ENCODE measurements at regions not wholly inside any gene's neighbourhood (a gene's known extent, or its start where the extent isn't known, plus 50 kb on each side); places are given as distances from the start of the nearest gene placed in this dataset.

- no peak for DNase-seq (ENCODE audit: low read depth in 2 of 3, low spot score in 1 of 3)
Observed at GRCh38 chr10:89887406-89887805, 186.0 kb downstream of the KIF20B start.

GRCh38 chr10:89887830-89888229 is 186.4 kb downstream of the KIF20B start:
- no peak for DNase-seq (ENCODE audit: low read depth in 2 of 3, low spot score in 1 of 3)

- no peak for DNase-seq (ENCODE audit: low read depth in 2 of 3, low spot score in 1 of 3)
Observed at GRCh38 chr10:89888321-89889070, 187.1 kb downstream of the KIF20B start.

- DNase-seq (ENCODE audit: low read depth in 2 of 3, low spot score in 1 of 3): no peak
Observed at GRCh38 chr10:89889606-89890005, 188.2 kb downstream of the KIF20B start.

GRCh38 chr10:89891006-89891535 is 189.7 kb downstream of the KIF20B start:
- no peak for DNase-seq (ENCODE audit: low read depth in 2 of 3, low spot score in 1 of 3)

GRCh38 chr10:89894051-89894450 is 192.7 kb downstream of the KIF20B start:
- no peak for DNase-seq (ENCODE audit: low read depth in 2 of 3, low spot score in 1 of 3)

- no peak for DNase-seq (ENCODE audit: low read depth in 2 of 3, low spot score in 1 of 3)
Observed at GRCh38 chr10:89900554-89900953, 199.2 kb downstream of the KIF20B start.

GRCh38 chr10:89901895-89902294 is 200.5 kb downstream of the KIF20B start:
- DNase-seq (ENCODE audit: low read depth in 2 of 3, low spot score in 1 of 3): no peak

GRCh38 chr10:89904755-89905154 is 203.4 kb downstream of the KIF20B start:
- DNase-seq (ENCODE audit: low read depth in 2 of 3, low spot score in 1 of 3): no peak

- DNase-seq (ENCODE audit: low read depth in 2 of 3, low spot score in 1 of 3): no peak
Observed at GRCh38 chr10:89909752-89910151, 208.4 kb downstream of the KIF20B start.

- no peak for DNase-seq (ENCODE audit: low read depth in 2 of 3, low spot score in 1 of 3)
Observed at GRCh38 chr10:89915021-89915420, 213.6 kb downstream of the KIF20B start.

GRCh38 chr10:89915968-89916367 is 214.6 kb downstream of the KIF20B start:
- no peak for DNase-seq (ENCODE audit: low read depth in 2 of 3, low spot score in 1 of 3)

GRCh38 chr10:89916468-89917215 is 215.3 kb downstream of the KIF20B start:
- DNase-seq (ENCODE audit: low read depth in 2 of 3, low spot score in 1 of 3): no peak

GRCh38 chr10:89921403-89921802 is 220.0 kb downstream of the KIF20B start:
- no peak for DNase-seq (ENCODE audit: low read depth in 2 of 3, low spot score in 1 of 3)

GRCh38 chr10:89923661-89924060 is 222.3 kb downstream of the KIF20B start:
- DNase-seq (ENCODE audit: low read depth in 2 of 3, low spot score in 1 of 3): no peak

GRCh38 chr10:89924261-89924660 is 222.9 kb downstream of the KIF20B start:
- no peak for DNase-seq (ENCODE audit: low read depth in 2 of 3, low spot score in 1 of 3)

GRCh38 chr10:89926736-89927135 is 225.3 kb downstream of the KIF20B start:
- DNase-seq (ENCODE audit: low read depth in 2 of 3, low spot score in 1 of 3): no peak

GRCh38 chr10:89929282-89930026 is 228.1 kb downstream of the KIF20B start:
- DNase-seq (ENCODE audit: low read depth in 2 of 3, low spot score in 1 of 3): no peak

GRCh38 chr10:89937494-89937893 is 236.1 kb downstream of the KIF20B start:
- no peak for DNase-seq (ENCODE audit: low read depth in 2 of 3, low spot score in 1 of 3)

GRCh38 chr10:89940076-89940475 is 238.7 kb downstream of the KIF20B start:
- no peak for DNase-seq (ENCODE audit: low read depth in 2 of 3, low spot score in 1 of 3)

- no peak for DNase-seq (ENCODE audit: low read depth in 2 of 3, low spot score in 1 of 3)
Observed at GRCh38 chr10:89942217-89942616, 240.8 kb downstream of the KIF20B start.

- no peak for DNase-seq (ENCODE audit: low read depth in 2 of 3, low spot score in 1 of 3)
Observed at GRCh38 chr10:89944138-89944537, 242.7 kb downstream of the KIF20B start.
